ENCODE measurements at regions not wholly inside any gene's neighbourhood (a gene's known extent, or its start where the extent isn't known, plus 50 kb on each side); places are given as distances from the start of the nearest gene placed in this dataset.

- H2AFZ ChIP-seq (ENCODE audit: low read length) = no peak overlapping the region
- TF ChIP-seq CTCF (conservative IDR thresholded peaks at IDR 0.05; ENCODE audit: low read length) (no peak), EZH2phosphoT487 (IDR thresholded peaks at IDR 0.05; ENCODE audit: borderline replicate concordance) (no peak)
- H3K36me3 ChIP-seq (ENCODE audit: insufficient read depth, low read length) = no peaks in the 10 kb centered on the region
Measured at GRCh38 chr17:20926532-20926931, 116.3 kb downstream of the USP22 start.

GRCh38 chr17:20927308-20927977 lies 115.4 kb downstream of the USP22 start:
- no peak overlapping the region for H2AFZ ChIP-seq (ENCODE audit: low read length)
- no peaks in the 10 kb centered on the region for H3K4me1 ChIP-seq (ENCODE audit: insufficient read depth, low read length, poor library complexity, severe bottlenecking)
- no peaks in the 10 kb centered on the region for H3K27me3 ChIP-seq (ENCODE audit: insufficient read depth, low read length, poor library complexity, severe bottlenecking)
- H3K79me2 ChIP-seq (ENCODE audit: insufficient read depth, low read length) = no peaks in the 10 kb centered on the region
- no peak overlapping the region for H3K4me2 ChIP-seq (ENCODE audit: low read depth, low read length, poor library complexity, severe bottlenecking)
- H3K4me3 ChIP-seq (ENCODE audit: low read length, poor library complexity, severe bottlenecking) = no peak overlapping the region
- H3F3A ChIP-seq (ENCODE audit: low read depth) = no peaks in the 10 kb centered on the region
- H3K9ac ChIP-seq (ENCODE audit: low read depth, low read length, poor library complexity, severe bottlenecking) = no peak overlapping the region
- H4K20me1 ChIP-seq (ENCODE audit: insufficient read depth, low read length, poor library complexity, severe bottlenecking) = no peaks in the 10 kb centered on the region
- TF ChIP-seq EZH2phosphoT487 (IDR thresholded peaks at IDR 0.05; ENCODE audit: borderline replicate concordance) = no peak
- no peak for TF ChIP-seq CTCF (conservative IDR thresholded peaks at IDR 0.05; ENCODE audit: low read length)
- no peaks in the 10 kb centered on the region for H3K9me2 ChIP-seq (replicated peaks; ENCODE audit: low read depth, low read length)
- H3K36me3 ChIP-seq (ENCODE audit: insufficient read depth, low read length) = no peaks in the 10 kb centered on the region
- no peaks in the 10 kb centered on the region for H3K9me3 ChIP-seq (ENCODE audit: insufficient read depth, low read depth, low read length)

More at GRCh38 chr17:20926532-20926931, 116.3 kb downstream of the USP22 start:
- Histone ChIP-seq H3K9me2 (replicated peaks; ENCODE audit: low read depth, low read length) (no peaks in the 10 kb centered on the region), H3K4me3 (ENCODE audit: low read length, poor library complexity, severe bottlenecking) (no peak overlapping the region), H3F3A (ENCODE audit: low read depth) (no peaks in the 10 kb centered on the region), H3K27me3 (ENCODE audit: insufficient read depth, low read length, poor library complexity, severe bottlenecking) (no peaks in the 10 kb centered on the region), H3K4me2 (ENCODE audit: low read depth, low read length, poor library complexity, severe bottlenecking) (no peak overlapping the region), H3K79me2 (ENCODE audit: insufficient read depth, low read length) (no peaks in the 10 kb centered on the region), H3K9ac (ENCODE audit: low read depth, low read length, poor library complexity, severe bottlenecking) (no peak overlapping the region), H3K9me3 (ENCODE audit: insufficient read depth, low read depth, low read length) (no peaks in the 10 kb centered on the region), H4K20me1 (ENCODE audit: insufficient read depth, low read length, poor library complexity, severe bottlenecking) (no peaks in the 10 kb centered on the region), H3K4me1 (ENCODE audit: insufficient read depth, low read length, poor library complexity, severe bottlenecking) (no peaks in the 10 kb centered on the region)

GRCh38 chr17:20929334-20929733 lies 113.5 kb downstream of the USP22 start:
- Histone ChIP-seq H3K4me1 (ENCODE audit: insufficient read depth, low read length, poor library complexity, severe bottlenecking) (no peaks in the 10 kb centered on the region), H2AFZ (ENCODE audit: low read length) (no peak overlapping the region), H3K27me3 (ENCODE audit: insufficient read depth, low read length, poor library complexity, severe bottlenecking) (no peaks in the 10 kb centered on the region), H3K4me2 (ENCODE audit: low read depth, low read length, poor library complexity, severe bottlenecking) (no peak overlapping the region), H3K9me3 (ENCODE audit: insufficient read depth, low read depth, low read length) (no peaks in the 10 kb centered on the region), H4K20me1 (ENCODE audit: insufficient read depth, low read length, poor library complexity, severe bottlenecking) (no peaks in the 10 kb centered on the region), H3K9me2 (replicated peaks; ENCODE audit: low read depth, low read length) (no peaks in the 10 kb centered on the region), H3K36me3 (ENCODE audit: insufficient read depth, low read length) (no peaks in the 10 kb centered on the region), H3F3A (ENCODE audit: low read depth) (no peaks in the 10 kb centered on the region), H3K9ac (ENCODE audit: low read depth, low read length, poor library complexity, severe bottlenecking) (no peak overlapping the region), H3K79me2 (ENCODE audit: insufficient read depth, low read length) (no peaks in the 10 kb centered on the region), H3K4me3 (ENCODE audit: low read length, poor library complexity, severe bottlenecking) (no peak overlapping the region)
- no peak for TF ChIP-seq EZH2phosphoT487 (IDR thresholded peaks at IDR 0.05; ENCODE audit: borderline replicate concordance)
- no peak for TF ChIP-seq CTCF (conservative IDR thresholded peaks at IDR 0.05; ENCODE audit: low read length)

Data from Loucy (cell line).